ENCODE measurements at regions not wholly inside any gene's neighbourhood (a gene's known extent, or its start where the extent isn't known, plus 50 kb on each side); places are given as distances from the start of the nearest gene placed in this dataset.

DNA sequence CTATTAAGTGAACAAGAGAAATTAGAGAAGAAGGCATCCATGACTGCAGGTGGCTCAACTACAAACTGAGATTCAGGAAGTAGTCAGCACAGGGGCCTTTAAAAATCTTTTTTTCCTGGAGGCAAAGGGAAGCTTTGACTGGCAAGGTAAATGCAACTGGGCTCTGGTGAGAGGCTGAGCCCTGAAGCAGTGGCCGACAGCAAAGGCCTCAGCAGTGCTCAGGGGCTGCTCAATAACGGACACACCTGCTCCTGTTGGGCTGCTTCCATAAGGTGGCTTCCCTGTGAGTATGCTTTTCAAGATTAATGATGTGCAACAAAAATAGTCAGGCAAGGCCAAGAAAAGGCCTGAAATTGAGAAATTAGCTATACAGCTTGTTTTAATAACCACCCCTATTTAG lies 134.2 kb upstream of the RGMB start:
- TF ChIP-seq, protein P1, sequence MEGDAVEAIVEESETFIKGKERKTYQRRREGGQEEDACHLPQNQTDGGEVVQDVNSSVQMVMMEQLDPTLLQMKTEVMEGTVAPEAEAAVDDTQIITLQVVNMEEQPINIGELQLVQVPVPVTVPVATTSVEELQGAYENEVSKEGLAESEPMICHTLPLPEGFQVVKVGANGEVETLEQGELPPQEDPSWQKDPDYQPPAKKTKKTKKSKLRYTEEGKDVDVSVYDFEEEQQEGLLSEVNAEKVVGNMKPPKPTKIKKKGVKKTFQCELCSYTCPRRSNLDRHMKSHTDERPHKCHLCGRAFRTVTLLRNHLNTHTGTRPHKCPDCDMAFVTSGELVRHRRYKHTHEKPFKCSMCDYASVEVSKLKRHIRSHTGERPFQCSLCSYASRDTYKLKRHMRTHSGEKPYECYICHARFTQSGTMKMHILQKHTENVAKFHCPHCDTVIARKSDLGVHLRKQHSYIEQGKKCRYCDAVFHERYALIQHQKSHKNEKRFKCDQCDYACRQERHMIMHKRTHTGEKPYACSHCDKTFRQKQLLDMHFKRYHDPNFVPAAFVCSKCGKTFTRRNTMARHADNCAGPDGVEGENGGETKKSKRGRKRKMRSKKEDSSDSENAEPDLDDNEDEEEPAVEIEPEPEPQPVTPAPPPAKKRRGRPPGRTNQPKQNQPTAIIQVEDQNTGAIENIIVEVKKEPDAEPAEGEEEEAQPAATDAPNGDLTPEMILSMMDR (IDR thresholded peaks at IDR 0.05), result no peak
- TF ChIP-seq SIN3A (IDR thresholded peaks at IDR 0.05; ENCODE audit: borderline replicate concordance, insufficient read depth, low read depth, low read length), result no peak
- TF ChIP-seq POLR2AphosphoS5 (IDR thresholded peaks at IDR 0.05; ENCODE audit: low read depth, low read length), result no peak
- TF ChIP-seq, protein P2, sequence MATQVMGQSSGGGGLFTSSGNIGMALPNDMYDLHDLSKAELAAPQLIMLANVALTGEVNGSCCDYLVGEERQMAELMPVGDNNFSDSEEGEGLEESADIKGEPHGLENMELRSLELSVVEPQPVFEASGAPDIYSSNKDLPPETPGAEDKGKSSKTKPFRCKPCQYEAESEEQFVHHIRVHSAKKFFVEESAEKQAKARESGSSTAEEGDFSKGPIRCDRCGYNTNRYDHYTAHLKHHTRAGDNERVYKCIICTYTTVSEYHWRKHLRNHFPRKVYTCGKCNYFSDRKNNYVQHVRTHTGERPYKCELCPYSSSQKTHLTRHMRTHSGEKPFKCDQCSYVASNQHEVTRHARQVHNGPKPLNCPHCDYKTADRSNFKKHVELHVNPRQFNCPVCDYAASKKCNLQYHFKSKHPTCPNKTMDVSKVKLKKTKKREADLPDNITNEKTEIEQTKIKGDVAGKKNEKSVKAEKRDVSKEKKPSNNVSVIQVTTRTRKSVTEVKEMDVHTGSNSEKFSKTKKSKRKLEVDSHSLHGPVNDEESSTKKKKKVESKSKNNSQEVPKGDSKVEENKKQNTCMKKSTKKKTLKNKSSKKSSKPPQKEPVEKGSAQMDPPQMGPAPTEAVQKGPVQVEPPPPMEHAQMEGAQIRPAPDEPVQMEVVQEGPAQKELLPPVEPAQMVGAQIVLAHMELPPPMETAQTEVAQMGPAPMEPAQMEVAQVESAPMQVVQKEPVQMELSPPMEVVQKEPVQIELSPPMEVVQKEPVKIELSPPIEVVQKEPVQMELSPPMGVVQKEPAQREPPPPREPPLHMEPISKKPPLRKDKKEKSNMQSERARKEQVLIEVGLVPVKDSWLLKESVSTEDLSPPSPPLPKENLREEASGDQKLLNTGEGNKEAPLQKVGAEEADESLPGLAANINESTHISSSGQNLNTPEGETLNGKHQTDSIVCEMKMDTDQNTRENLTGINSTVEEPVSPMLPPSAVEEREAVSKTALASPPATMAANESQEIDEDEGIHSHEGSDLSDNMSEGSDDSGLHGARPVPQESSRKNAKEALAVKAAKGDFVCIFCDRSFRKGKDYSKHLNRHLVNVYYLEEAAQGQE (IDR thresholded peaks at IDR 0.05; ENCODE audit: insufficient read depth in 1 of 2, low read depth in 2 of 2, low read length in 1 of 2), result no peak
